GM12875 (cell line): ENCODE measurements at regions not wholly inside any gene's neighbourhood (a gene's known extent, or its start where the extent isn't known, plus 50 kb on each side); places are given as distances from the start of the nearest gene placed in this dataset.

ENCODE experiments used
- H3K4me3 ChIP-seq: one replicate; pipeline ENCODE4 v1.5.1; 2011; ENCODE audit warnings: low read depth, low read length, control low read depth
- CTCF ChIP-seq: IDR thresholded peaks from 2 replicates; pipeline ENCODE4 v1.5.1; 2011; ENCODE audit warnings: low read depth, mild to moderate bottlenecking, control low read depth, inconsistent platforms, low read length, moderate library complexity, borderline replicate concordance; ENCODE audit not compliant: insufficient read depth

GRCh38 chr11:43574949-43575912, 105.3 kb upstream of the HSD17B12 start:
- no peak for TF ChIP-seq CTCF
- H3K4me3 ChIP-seq = no peak overlapping the region

- no peak for TF ChIP-seq CTCF
- no peak overlapping the region for H3K4me3 ChIP-seq
Measured at GRCh38 chr11:43575913-43576310, 104.6 kb upstream of the HSD17B12 start.

GRCh38 chr11:43576320-43576802, 104.2 kb upstream of the HSD17B12 start:
- TF ChIP-seq CTCF = no peak
- H3K4me3 ChIP-seq = no peak overlapping the region

GRCh38 chr11:43576803-43577521, 103.6 kb upstream of the HSD17B12 start:
- TF ChIP-seq CTCF = peak; percentile 21; the same call in 1 of the 2 replicates
- H3K4me3 ChIP-seq = no peak overlapping the region

- H3K4me3 ChIP-seq = no peak overlapping the region
- no peak for TF ChIP-seq CTCF
Measured at GRCh38 chr11:43577566-43578264, 102.8 kb upstream of the HSD17B12 start.

- H3K4me3 ChIP-seq = no peak overlapping the region
- no peak for TF ChIP-seq CTCF
Measured at GRCh38 chr11:43578346-43579170, 102.0 kb upstream of the HSD17B12 start.
